H9 (cell line): ENCODE measurements at regions not wholly inside any gene's neighbourhood (a gene's known extent, or its start where the extent isn't known, plus 50 kb on each side); places are given as distances from the start of the nearest gene placed in this dataset.

Experiments used
- DNase-seq: peaks from one replicate; pipeline ENCODE4 v3.0.0-alpha.2; 2017
- H2AFZ ChIP-seq: one replicate; pipeline ENCODE4 v1.6.1; 2013; ENCODE audit warnings: mild to moderate bottlenecking, low read length, control low read depth, moderate library complexity
- H2AK5ac ChIP-seq: 2 replicates; pipeline ENCODE4 v1.6.1; 2013; ENCODE audit warnings: low read length, control low read depth, mixed read lengths; ENCODE audit not compliant: insufficient read length
- H2BK120ac ChIP-seq: one replicate; pipeline ENCODE4 v1.6.1; 2013; ENCODE audit warnings: low read depth, mild to moderate bottlenecking, low read length, control low read depth, inconsistent platforms; ENCODE audit not compliant: poor library complexity, severe bottlenecking
- H2BK12ac ChIP-seq: 2 replicates; pipeline ENCODE4 v1.6.1; 2013; ENCODE audit warnings: low read length, control low read depth, mixed read lengths, low read depth; ENCODE audit not compliant: insufficient read length
- H2BK15ac ChIP-seq: 2 replicates; pipeline ENCODE4 v1.6.1; 2013; ENCODE audit warnings: low read depth, low read length, control low read depth
- H2BK20ac ChIP-seq: one replicate; pipeline ENCODE4 v1.6.1; 2013; ENCODE audit warnings: low read depth, mild to moderate bottlenecking, low read length, control low read depth, inconsistent platforms; ENCODE audit not compliant: poor library complexity, severe bottlenecking
- H2BK5ac ChIP-seq: 2 replicates; pipeline ENCODE4 v1.6.1; 2013; ENCODE audit warnings: low read length, control low read depth, mixed read lengths; ENCODE audit not compliant: insufficient read length
- H3K14ac ChIP-seq: 2 replicates; pipeline ENCODE4 v1.6.1; 2013; ENCODE audit warnings: low read length, control low read depth; ENCODE audit not compliant: insufficient read depth
- H3K18ac ChIP-seq: 2 replicates; pipeline ENCODE4 v1.6.1; 2013; ENCODE audit warnings: low read depth, mild to moderate bottlenecking, mixed read lengths, low read length, control low read depth; ENCODE audit not compliant: insufficient read length
- H3K23ac ChIP-seq: 2 replicates; pipeline ENCODE4 v1.6.1; 2013; ENCODE audit warnings: low read length, control low read depth, mixed read lengths, low read depth; ENCODE audit not compliant: insufficient read length
- H3K23me2 ChIP-seq: 2 replicates; pipeline ENCODE4 v1.6.1; 2013; ENCODE audit warnings: low read depth, mild to moderate bottlenecking, mixed read lengths, low read length, control low read depth; ENCODE audit not compliant: insufficient read length, poor library complexity, severe bottlenecking
- H3K27ac ChIP-seq: 2 replicates; pipeline ENCODE4 v1.5.1; 2013; ENCODE audit warnings: low read length, control low read depth, mixed read lengths, low read depth; ENCODE audit not compliant: insufficient read length
- H3K27me3 ChIP-seq: 2 replicates; pipeline ENCODE4 v1.6.1; 2013; ENCODE audit warnings: low read length, control low read depth, inconsistent platforms; ENCODE audit not compliant: insufficient read depth
- H3K4ac ChIP-seq: 2 replicates; pipeline ENCODE4 v1.6.1; 2013; ENCODE audit warnings: low read depth, mild to moderate bottlenecking, control low read depth, inconsistent platforms, low read length, moderate library complexity
- H3K4me1 ChIP-seq: 2 replicates; pipeline ENCODE4 v1.6.1; 2013; ENCODE audit warnings: low read length, control low read depth, inconsistent platforms; ENCODE audit not compliant: insufficient read depth
- H3K4me2 ChIP-seq: 2 replicates; pipeline ENCODE4 v1.6.1; 2013; ENCODE audit warnings: low read length, control low read depth, mixed read lengths; ENCODE audit not compliant: insufficient read length, insufficient read depth
- H3K56ac ChIP-seq: 2 replicates; pipeline ENCODE4 v1.6.1; 2013; ENCODE audit warnings: low read depth, mild to moderate bottlenecking, mixed read lengths, low read length, control low read depth; ENCODE audit not compliant: insufficient read length
- H3K79me1 ChIP-seq: 2 replicates; pipeline ENCODE4 v1.6.1; 2013; ENCODE audit warnings: low read depth, mild to moderate bottlenecking, moderate library complexity, low read length, control low read depth, inconsistent platforms; ENCODE audit not compliant: insufficient read depth, poor library complexity, severe bottlenecking
- H3K79me2 ChIP-seq: 2 replicates; pipeline ENCODE4 v1.6.1; 2013; ENCODE audit warnings: low read length, control low read depth, inconsistent platforms; ENCODE audit not compliant: insufficient read depth
- H3K9ac ChIP-seq: 2 replicates; pipeline ENCODE4 v1.6.1; 2013; ENCODE audit warnings: low read length, control low read depth, mixed read lengths; ENCODE audit not compliant: insufficient read length; ENCODE audit errors: extremely low read depth
- H3K9me3 ChIP-seq: one replicate; pipeline ENCODE4 v1.6.1; 2013; ENCODE audit warnings: low read depth, low read length, inconsistent platforms; ENCODE audit not compliant: control insufficient read depth
- H3T11ph ChIP-seq: one replicate; pipeline ENCODE4 v1.6.1; 2013; ENCODE audit warnings: mild to moderate bottlenecking, low read length, control low read depth, inconsistent platforms
- H4K20me1 ChIP-seq: one replicate; pipeline ENCODE4 v1.6.1; 2013; ENCODE audit not compliant: control insufficient read depth, insufficient read length, insufficient read depth
- H4K5ac ChIP-seq: 2 replicates; pipeline ENCODE4 v1.6.1; 2013; ENCODE audit warnings: low read depth, mild to moderate bottlenecking, mixed read lengths, low read length, control low read depth; ENCODE audit not compliant: insufficient read length
- H4K8ac ChIP-seq: replicated peaks from 2 replicates; pipeline ENCODE4 v1.6.1; 2013; ENCODE audit warnings: low read length, control low read depth, mixed read lengths, low read depth; ENCODE audit not compliant: insufficient read length
- H4K91ac ChIP-seq: 2 replicates; pipeline ENCODE4 v1.6.1; 2013; ENCODE audit warnings: low read depth, mild to moderate bottlenecking, moderate library complexity, mixed read lengths, low read length, control low read depth; ENCODE audit not compliant: insufficient read length
- H3K27ac Mint-ChIP-seq, 3 experiments: 2 replicates in 2 of 3; 3 replicates in 1 of 3; pipeline ENCODE4 v1.8.0; 2020 to 2021; ENCODE audit warnings: mixed read lengths in 3 of 3, mild to moderate bottlenecking in 1 of 3, moderate library complexity in 1 of 3
- H3K27me3 Mint-ChIP-seq: 2 replicates; pipeline ENCODE4 v1.8.0; 2021; ENCODE audit warnings: low read depth, mild to moderate bottlenecking, moderate library complexity, mixed read lengths
- H3K36me3 Mint-ChIP-seq, 3 experiments: 2 replicates in 2 of 3; 3 replicates in 1 of 3; pipeline ENCODE4 v1.8.0; 2020 to 2021; ENCODE audit warnings: low read depth in 3 of 3, mixed read lengths in 3 of 3; ENCODE audit not compliant: insufficient read depth in 1 of 3
- H3K4me1 Mint-ChIP-seq, 2 experiments: 2 replicates each; pipeline ENCODE4 v1.8.0; 2020; ENCODE audit warnings: mixed read lengths in 2 of 2
- H3K4me3 Mint-ChIP-seq, 2 experiments: 2 replicates in 1 of 2; 3 replicates in 1 of 2; pipeline ENCODE4 v1.8.0; 2020 to 2021; ENCODE audit warnings: mild to moderate bottlenecking in 2 of 2, mixed read lengths in 2 of 2, moderate library complexity in 1 of 2
- H3K9me3 Mint-ChIP-seq, 2 experiments: 2 replicates in 1 of 2; 3 replicates in 1 of 2; pipeline ENCODE4 v1.8.0; 2020; ENCODE audit warnings: mild to moderate bottlenecking in 2 of 2, mixed read lengths in 2 of 2, moderate library complexity in 1 of 2
- CTCF ChIP-seq: fragments of 200-600 bp; sonication (generic); conservative IDR thresholded peaks from 3 replicates; pipeline ENCODE4 v1.8.0; 2021; ENCODE audit warnings: antibody characterized with exemption, mild to moderate bottlenecking
- WGBS: extraction: QIAGEN DNeasy Blood & Tissue Kit; methylation state at CpG from one replicate; pipeline ENCODE4 v1.1.7; 2013; ENCODE audit warnings: missing lambda C conversion rate, low lambda C conversion rate, mixed read lengths; ENCODE audit not compliant: insufficient read length; ENCODE audit errors: extremely low coverage; 5-methylcytosine and 5-hydroxymethylcytosine counted together

GRCh38 chr7:54653905-54654304 is 105.1 kb downstream of the SEC61G start:
- H3K23ac ChIP-seq, result no peak overlapping the region
- no peak overlapping the region for H3T11ph ChIP-seq
- H3K14ac ChIP-seq, result no peak overlapping the region
- no peak overlapping the region for H2AK5ac ChIP-seq
- no peak overlapping the region for H3K9ac ChIP-seq
- H2BK12ac ChIP-seq, result no peak overlapping the region
- H3K79me2 ChIP-seq, result no peaks in the 10 kb centered on the region
- no peak overlapping the region for H3K4ac ChIP-seq
- H4K8ac ChIP-seq, result no peak overlapping the region
- no peak overlapping the region for H3K4me2 ChIP-seq
- no peak overlapping the region for H3K4me3 Mint-ChIP-seq
- no peaks in the 10 kb centered on the region for H3K79me1 ChIP-seq
- H2BK15ac ChIP-seq, result no peak overlapping the region
- no peaks in the 10 kb centered on the region for H3K9me3 ChIP-seq
- H3K23me2 ChIP-seq, result no peaks in the 10 kb centered on the region
- no peaks in the 10 kb centered on the region; the same call in 1 of the 2 replicates for H3K27me3 Mint-ChIP-seq
- no peak overlapping the region for H3K18ac ChIP-seq
- H3K9me3 Mint-ChIP-seq, result no peaks in the 10 kb centered on the region; a peak in 2 of 5 replicates
- H3K27ac Mint-ChIP-seq, result no peak overlapping the region
- H2BK20ac ChIP-seq, result no peak overlapping the region
- H3K27ac ChIP-seq, result no peak overlapping the region
- H4K5ac ChIP-seq, result no peak overlapping the region
- H2BK120ac ChIP-seq, result no peak overlapping the region
- H2BK5ac ChIP-seq, result no peak overlapping the region
- no peak for DNase-seq
- H2AFZ ChIP-seq, result no peak overlapping the region
- no peaks in the 10 kb centered on the region for H3K27me3 ChIP-seq
- H3K56ac ChIP-seq, result no peak overlapping the region
- no peak overlapping the region for H4K91ac ChIP-seq
- no peaks in the 10 kb centered on the region for H3K4me1 ChIP-seq
- H3K4me1 Mint-ChIP-seq, result no peaks in the 10 kb centered on the region
- no peak for TF ChIP-seq CTCF
- peaks cover 0 to 4% (median 0%) of the 10 kb centered on the region in 3 experiments; a peak in 1 of 7 replicates for H3K36me3 Mint-ChIP-seq
- no CpG with 5 or more reads among the region's 3 CpGs for WGBS
- H4K20me1 ChIP-seq, result no peaks in the 10 kb centered on the region
